HepG2 (cell line): ENCODE measurements at regions not wholly inside any gene's neighbourhood (a gene's known extent, or its start where the extent isn't known, plus 50 kb on each side); places are given as distances from the start of the nearest gene placed in this dataset.

Source experiments
- AKAP8 ChIP-seq: sonication (generic); formaldehyde crosslinking; IDR thresholded peaks from 2 replicates; pipeline ENCODE4 v1.5.1; 2020; ENCODE audit warnings: mild to moderate bottlenecking, missing genetic modification reagents
- ARNT2 ChIP-seq: sonication (generic); formaldehyde crosslinking; IDR thresholded peaks from 2 replicates; pipeline ENCODE4 v1.8.0; 2022; ENCODE audit warnings: mild to moderate bottlenecking, low read depth, missing genetic modification reagents, moderate library complexity
- ATF1 ChIP-seq: IDR thresholded peaks from 2 replicates; pipeline ENCODE4 v1.6.1; 2016; ENCODE audit warnings: mild to moderate bottlenecking, control low read depth
- CENPT ChIP-seq: sonication (generic); formaldehyde crosslinking; IDR thresholded peaks from 2 replicates; pipeline ENCODE4 v1.8.0; 2022; ENCODE audit warnings: low read depth, mild to moderate bottlenecking, moderate library complexity, missing genetic modification reagents
- FOXP4 ChIP-seq: sonication (generic); formaldehyde crosslinking; IDR thresholded peaks from 2 replicates; pipeline ENCODE4 v1.4.0; 2020; ENCODE audit warnings: missing genetic modification reagents
- GRHL1 ChIP-seq: sonication (generic); formaldehyde crosslinking; conservative IDR thresholded peaks from 2 replicates; pipeline ENCODE4 v1.8.0; 2022; ENCODE audit warnings: missing genetic modification reagents
- KLF9 ChIP-seq: IDR thresholded peaks from 2 replicates; pipeline ENCODE4 v1.6.1; 2016; ENCODE audit warnings: low read depth
- MIER2 ChIP-seq: IDR thresholded peaks from 2 replicates; pipeline ENCODE4 v1.6.1; 2016; ENCODE audit warnings: missing biosample characterization, missing genetic modification reagents
- PCBP1 ChIP-seq: fragments of 200-400 bp; formaldehyde crosslinking; IDR thresholded peaks from 2 replicates; pipeline ENCODE4 v1.6.1; 2017; ENCODE audit warnings: mild to moderate bottlenecking, low read depth, low read length, borderline replicate concordance
- SIN3B ChIP-seq: fragments of 150-350 bp; IDR thresholded peaks from 2 replicates; pipeline ENCODE4 v1.6.1; 2014; ENCODE audit warnings: low read length
- SOX5 ChIP-seq: IDR thresholded peaks from 2 replicates; pipeline ENCODE4 v1.6.1; 2016; ENCODE audit warnings: borderline replicate concordance
- SP140L ChIP-seq: sonication (generic); formaldehyde crosslinking; IDR thresholded peaks from 2 replicates; pipeline ENCODE4 v1.4.0; 2020; ENCODE audit warnings: missing genetic modification reagents, borderline replicate concordance
- SRSF9 ChIP-seq: fragments of 200-400 bp; formaldehyde crosslinking; IDR thresholded peaks from 2 replicates; pipeline ENCODE4 v1.6.1; 2018; ENCODE audit warnings: borderline replicate concordance, mild to moderate bottlenecking, low read depth, low read length; ENCODE audit not compliant: insufficient read depth, poor library complexity, severe bottlenecking
- THAP7 ChIP-seq: sonication (generic); formaldehyde crosslinking; IDR thresholded peaks from 2 replicates; pipeline ENCODE4 v1.8.1; 2023; ENCODE audit warnings: mild to moderate bottlenecking, missing genetic modification reagents
- YEATS4 ChIP-seq: sonication (generic); formaldehyde crosslinking; IDR thresholded peaks from 2 replicates; pipeline ENCODE4 v1.4.0; 2020; ENCODE audit warnings: missing genetic modification reagents, borderline replicate concordance
- ZBTB38 ChIP-seq: sonication (generic); formaldehyde crosslinking; IDR thresholded peaks from 2 replicates; pipeline ENCODE4 v1.5.1; 2020; ENCODE audit warnings: mild to moderate bottlenecking, missing genetic modification reagents
- ZGPAT ChIP-seq: IDR thresholded peaks from 2 replicates; pipeline ENCODE4 v1.6.1; 2016; ENCODE audit warnings: mild to moderate bottlenecking
- ZNF34 ChIP-seq: sonication (generic); formaldehyde crosslinking; IDR thresholded peaks from 2 replicates; pipeline ENCODE4 v1.4.0; 2020; ENCODE audit warnings: mild to moderate bottlenecking, missing genetic modification reagents, borderline replicate concordance
- ZNF543 ChIP-seq: sonication (generic); formaldehyde crosslinking; IDR thresholded peaks from 2 replicates; pipeline ENCODE4 v1.4.0; 2020; ENCODE audit warnings: mild to moderate bottlenecking, missing genetic modification reagents
- ZNF737 ChIP-seq: sonication (generic); formaldehyde crosslinking; IDR thresholded peaks from 2 replicates; pipeline ENCODE4 v1.5.0; 2020; ENCODE audit warnings: missing genetic modification reagents, mild to moderate bottlenecking, borderline replicate concordance
- ZNF83 ChIP-seq: sonication (generic); formaldehyde crosslinking; IDR thresholded peaks from 2 replicates; pipeline ENCODE4 v1.4.0; 2020; ENCODE audit warnings: missing genetic modification reagents, mild to moderate bottlenecking, borderline replicate concordance
- ZSCAN30 ChIP-seq: sonication (generic); formaldehyde crosslinking; IDR thresholded peaks from 2 replicates; pipeline ENCODE4 v1.5.0; 2020; ENCODE audit warnings: mild to moderate bottlenecking, missing genetic modification reagents
- ZSCAN5A ChIP-seq: sonication (generic); formaldehyde crosslinking; IDR thresholded peaks from 2 replicates; pipeline ENCODE4 v1.8.0; 2022; ENCODE audit warnings: mild to moderate bottlenecking, missing genetic modification reagents, borderline replicate concordance

- no peak for TF ChIP-seq GRHL1
- no peak for TF ChIP-seq SRSF9
- TF ChIP-seq ATF1 (CRISPR knock-in tag): no peak
- peak; percentile 95 for TF ChIP-seq SOX5
- TF ChIP-seq YEATS4 (CRISPR knock-in tag): peak; percentile 50; the same call in 1 of the 2 replicates
- no peak for TF ChIP-seq ZSCAN30 (CRISPR knock-in tag)
- peak; percentile 93 for TF ChIP-seq FOXP4 (CRISPR knock-in tag)
- no peak for TF ChIP-seq ZNF543
- no peak for TF ChIP-seq SIN3B
- no peak; the same call in 1 of the 2 replicates for TF ChIP-seq AKAP8 (CRISPR knock-in tag)
- TF ChIP-seq THAP7 (CRISPR knock-in tag): no peak
- no peak for TF ChIP-seq SP140L (CRISPR knock-in tag)
- peak; percentile 40; the same call in 1 of the 2 replicates for TF ChIP-seq ZBTB38
- no peak for TF ChIP-seq ZSCAN5A (CRISPR knock-in tag)
- TF ChIP-seq ZNF83 (CRISPR knock-in tag): no peak
- no peak for TF ChIP-seq ZNF34
- 0 out of 2 replicates have a peak, but pooled peaks have one; percentile 36 for TF ChIP-seq ARNT2 (CRISPR knock-in tag)
- peak; percentile 82 for TF ChIP-seq ZGPAT (CRISPR knock-in tag)
- TF ChIP-seq MIER2 (CRISPR knock-in tag): peak; percentile 59; the same call in 1 of the 2 replicates
- no peak for TF ChIP-seq PCBP1
- TF ChIP-seq KLF9 (CRISPR knock-in tag): no peak
- no peak for TF ChIP-seq CENPT (CRISPR knock-in tag)
- no peak for TF ChIP-seq ZNF737 (CRISPR knock-in tag)
Measured at GRCh38 chr6:168244961-168245551, 74.5 kb downstream of the DACT2 start (continued).
